OCI-LY3 (cell line): ENCODE measurements at regions not wholly inside any gene's neighbourhood (a gene's known extent, or its start where the extent isn't known, plus 50 kb on each side); places are given as distances from the start of the nearest gene placed in this dataset.

ENCODE experiments used
- EZH2phosphoT487 ChIP-seq: fragments of 200-600 bp; shearing (Covaris generic); IDR thresholded peaks from 2 replicates; pipeline ENCODE4 v1.6.1; 2018; ENCODE audit warnings: antibody characterized with exemption, mixed run types, low read depth
- TF ChIP-seq, protein P1 (sequence below): fragments of 200-600, 300-600 bp; sonication (generic); IDR thresholded peaks from 2 replicates; pipeline ENCODE4 v1.5.1; 2014; ENCODE audit warnings: antibody characterized with exemption, low read length, low read depth

DNA sequence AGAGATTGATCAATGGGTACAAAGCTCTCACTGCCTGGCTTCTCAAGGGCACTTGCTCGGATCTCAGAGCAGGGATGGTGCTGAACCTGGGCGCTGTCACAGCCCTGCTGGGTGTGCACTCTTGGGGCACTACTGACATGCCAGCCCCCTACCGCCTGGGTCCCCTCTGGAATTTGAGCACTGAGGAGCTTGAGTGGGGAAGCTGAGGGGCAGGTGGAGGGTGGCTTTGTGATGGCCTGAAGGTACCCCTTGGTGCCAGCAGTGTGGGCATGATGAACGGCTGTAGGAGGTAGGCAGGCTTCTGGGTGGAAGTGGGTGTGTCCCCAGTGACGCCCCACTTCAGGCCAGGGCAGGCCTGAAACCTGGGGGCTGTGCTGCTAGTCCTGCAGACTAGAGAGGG is 379.1 kb upstream of the GRID2 start:
- TF ChIP-seq, protein P1, sequence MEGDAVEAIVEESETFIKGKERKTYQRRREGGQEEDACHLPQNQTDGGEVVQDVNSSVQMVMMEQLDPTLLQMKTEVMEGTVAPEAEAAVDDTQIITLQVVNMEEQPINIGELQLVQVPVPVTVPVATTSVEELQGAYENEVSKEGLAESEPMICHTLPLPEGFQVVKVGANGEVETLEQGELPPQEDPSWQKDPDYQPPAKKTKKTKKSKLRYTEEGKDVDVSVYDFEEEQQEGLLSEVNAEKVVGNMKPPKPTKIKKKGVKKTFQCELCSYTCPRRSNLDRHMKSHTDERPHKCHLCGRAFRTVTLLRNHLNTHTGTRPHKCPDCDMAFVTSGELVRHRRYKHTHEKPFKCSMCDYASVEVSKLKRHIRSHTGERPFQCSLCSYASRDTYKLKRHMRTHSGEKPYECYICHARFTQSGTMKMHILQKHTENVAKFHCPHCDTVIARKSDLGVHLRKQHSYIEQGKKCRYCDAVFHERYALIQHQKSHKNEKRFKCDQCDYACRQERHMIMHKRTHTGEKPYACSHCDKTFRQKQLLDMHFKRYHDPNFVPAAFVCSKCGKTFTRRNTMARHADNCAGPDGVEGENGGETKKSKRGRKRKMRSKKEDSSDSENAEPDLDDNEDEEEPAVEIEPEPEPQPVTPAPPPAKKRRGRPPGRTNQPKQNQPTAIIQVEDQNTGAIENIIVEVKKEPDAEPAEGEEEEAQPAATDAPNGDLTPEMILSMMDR = no peak
- no peak for TF ChIP-seq EZH2phosphoT487
